ENCODE measurements at regions not wholly inside any gene's neighbourhood (a gene's known extent, or its start where the extent isn't known, plus 50 kb on each side); places are given as distances from the start of the nearest gene placed in this dataset.
"Not testable (repeated sequence)": the region's sequence is repeated elsewhere in the genome, so short reads cannot be mapped to it uniquely, and the experiment has no call there.

DNA sequence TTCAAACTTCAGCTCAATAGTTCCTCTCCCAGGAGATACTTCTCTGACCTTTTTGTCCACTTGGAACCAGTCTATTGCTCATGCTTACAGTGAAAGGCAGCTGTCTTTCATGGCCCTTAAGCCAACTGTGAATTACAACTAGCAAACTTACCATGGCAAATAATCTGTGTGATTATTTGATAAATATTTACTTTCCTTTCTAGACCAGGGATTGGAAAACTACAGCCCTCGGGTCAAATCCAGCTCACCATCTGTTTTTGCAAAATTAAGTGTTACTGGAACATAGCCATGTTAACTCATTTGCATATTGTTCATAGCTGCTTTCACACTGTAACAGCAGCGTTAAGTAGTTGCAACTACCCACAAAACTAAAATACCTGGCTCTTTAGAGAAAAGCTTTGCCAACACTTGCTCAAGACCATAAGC, 289.1 kb upstream of the MCTP2 start:
- DNase-seq (ENCODE audit: low spot score), result no peak

DNA sequence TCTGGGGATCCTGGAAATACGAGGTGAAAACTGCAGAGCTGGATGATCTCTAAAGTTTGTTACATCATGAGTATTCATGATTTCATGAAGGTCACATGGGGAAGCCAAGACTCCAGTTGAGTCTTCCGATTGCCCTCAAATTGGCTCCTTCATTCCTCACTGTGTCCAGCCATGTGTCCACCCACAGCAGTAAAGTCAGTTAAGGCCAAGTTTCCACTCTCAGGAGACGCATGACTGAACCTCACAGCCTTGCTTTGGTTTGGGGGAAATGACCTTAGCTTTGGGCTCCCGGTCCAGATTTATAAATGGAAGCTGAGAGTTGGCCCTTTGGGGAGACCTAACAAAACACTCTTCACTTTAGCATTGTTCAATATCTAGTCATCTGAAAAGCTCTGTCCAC, 289.7 kb upstream of the MCTP2 start:
- DNase-seq (ENCODE audit: low spot score), result no peak

GRCh38 chr15:93940226-93940625, 291.1 kb upstream of the MCTP2 start:
- DNase-seq (ENCODE audit: low spot score), result no peak

DNA sequence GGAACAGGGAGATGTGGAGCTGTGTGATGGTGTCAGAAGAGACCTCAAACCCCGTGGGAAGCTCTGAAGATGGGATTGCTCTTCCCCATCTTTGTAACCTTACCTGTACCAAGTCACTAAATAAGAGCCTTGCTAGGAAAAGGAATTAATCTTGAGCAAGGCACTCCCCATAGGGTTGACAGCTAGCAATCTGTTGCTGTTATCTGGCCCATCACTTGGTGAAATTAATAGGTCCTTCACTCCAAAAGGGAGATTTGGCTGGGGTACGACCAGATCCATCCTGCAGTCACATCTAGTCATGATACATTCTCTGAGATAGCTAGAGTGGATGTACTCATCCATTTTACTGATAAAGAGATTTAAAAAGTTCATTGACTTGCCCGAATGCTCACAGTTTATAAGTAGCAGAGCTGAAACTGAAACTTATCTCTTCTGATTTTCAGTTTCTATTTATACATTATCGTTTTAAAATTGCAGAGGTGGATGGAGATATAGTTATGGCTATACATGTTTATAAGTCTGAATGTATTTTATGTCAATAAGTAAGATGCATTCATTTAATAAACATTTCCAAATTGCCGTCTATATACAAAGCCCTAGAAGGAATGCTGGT, 299.1 kb upstream of the MCTP2 start:
- DNase-seq (ENCODE audit: low spot score), result no peak

DNA sequence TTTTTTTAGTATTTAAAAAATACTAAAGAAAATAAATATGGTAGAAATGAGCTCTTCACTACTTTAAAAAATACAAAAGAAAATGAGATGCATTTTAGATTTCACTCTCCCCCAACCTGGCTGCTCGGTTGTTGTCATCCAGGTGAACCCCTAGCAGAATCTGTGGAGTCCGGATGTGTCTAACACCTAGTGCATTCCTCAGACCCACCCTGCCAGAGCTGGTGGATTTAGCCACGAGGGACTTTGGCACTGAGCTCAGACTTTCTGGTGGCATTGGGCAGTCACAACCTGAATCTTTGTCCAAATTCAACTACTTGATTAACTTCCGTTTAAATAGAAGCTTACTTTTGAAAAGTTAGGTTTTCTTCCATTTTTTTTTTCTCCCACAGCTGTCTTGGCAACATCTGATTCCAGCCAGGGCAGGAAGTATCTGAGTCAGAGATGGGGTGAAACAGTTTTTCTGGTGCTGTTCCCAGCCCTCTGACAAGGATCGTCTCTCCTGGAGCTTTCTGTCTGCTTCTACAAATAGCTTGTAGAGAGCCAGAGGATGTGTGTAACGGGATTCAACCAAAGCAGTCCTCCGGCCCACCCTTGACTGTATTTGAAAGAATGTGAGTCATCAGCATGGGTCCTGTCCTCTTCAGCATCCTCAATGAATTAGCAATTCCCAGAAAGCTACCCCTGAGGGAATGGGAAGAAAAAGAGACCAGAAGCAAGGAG, 301.8 kb upstream of the MCTP2 start:
- DNase-seq (ENCODE audit: low spot score), result peak; percentile 18

DNA sequence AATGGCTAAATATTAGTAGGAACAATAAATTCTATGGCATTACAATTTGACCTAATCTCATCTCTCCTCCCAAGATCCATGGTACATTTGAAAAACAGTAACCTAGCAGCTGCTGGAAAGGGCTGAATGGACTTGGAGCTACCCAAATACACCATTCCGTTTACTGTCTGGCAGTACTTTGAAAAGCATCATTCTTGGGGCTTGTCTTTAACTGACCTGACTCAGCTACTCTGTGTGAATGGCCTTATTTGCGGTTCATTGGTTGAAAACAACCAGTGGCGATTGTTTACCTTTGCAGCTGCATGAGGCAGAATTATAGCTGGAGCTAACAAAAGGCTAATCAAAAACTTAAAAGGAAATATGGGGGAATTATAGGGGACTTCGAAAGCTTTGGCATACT, 311.2 kb upstream of the MCTP2 start:
- DNase-seq (ENCODE audit: low spot score), result no peak

- not testable (repeated sequence) for DNase-seq (ENCODE audit: low spot score)
These were observed 312.6 kb upstream of the MCTP2 start for GRCh38 chr15:93918801-93919200.

DNA sequence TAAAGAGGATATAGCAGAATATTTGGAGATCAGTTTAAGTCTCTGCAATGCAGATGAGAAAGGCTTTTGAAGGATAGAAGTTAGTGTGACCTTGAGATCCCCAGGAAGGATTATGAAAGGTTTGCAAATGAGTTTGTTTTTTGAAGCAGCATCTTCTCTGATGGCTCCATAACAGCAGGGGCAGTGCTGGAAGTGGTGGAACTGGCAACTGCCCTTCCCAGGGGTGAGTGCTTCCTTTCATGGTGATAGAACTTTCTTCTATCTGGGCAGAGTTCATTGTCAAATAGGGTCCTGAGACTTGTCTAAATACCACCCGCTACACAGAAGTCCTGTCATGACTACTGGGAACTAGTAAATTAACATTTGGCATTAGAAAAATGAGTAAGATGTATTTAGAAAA, 314.2 kb upstream of the MCTP2 start:
- DNase-seq (ENCODE audit: low spot score), result no peak

DNA sequence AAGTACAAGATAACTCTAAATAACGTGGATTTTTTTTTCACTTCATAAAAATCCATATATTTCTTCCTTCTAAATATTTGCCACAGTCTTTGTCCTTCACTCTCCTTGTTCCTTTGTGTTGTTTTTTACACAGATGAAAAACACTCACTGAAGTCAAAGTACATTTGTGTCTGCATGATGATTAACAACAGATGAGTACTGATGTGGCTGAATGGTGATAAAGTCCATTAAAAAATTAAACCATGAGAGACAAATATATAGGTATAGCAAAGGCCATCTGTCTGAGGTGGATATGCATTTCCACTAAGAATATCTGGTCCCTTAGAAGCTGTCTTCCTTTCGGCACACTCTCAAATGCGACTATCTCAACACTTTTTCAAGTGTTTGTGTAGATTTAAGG, 317.5 kb upstream of the MCTP2 start:
- DNase-seq (ENCODE audit: low spot score), result no peak

- DNase-seq (ENCODE audit: low spot score), result no peak
These were observed 318.1 kb upstream of the MCTP2 start for GRCh38 chr15:93913310-93913709.

DNA sequence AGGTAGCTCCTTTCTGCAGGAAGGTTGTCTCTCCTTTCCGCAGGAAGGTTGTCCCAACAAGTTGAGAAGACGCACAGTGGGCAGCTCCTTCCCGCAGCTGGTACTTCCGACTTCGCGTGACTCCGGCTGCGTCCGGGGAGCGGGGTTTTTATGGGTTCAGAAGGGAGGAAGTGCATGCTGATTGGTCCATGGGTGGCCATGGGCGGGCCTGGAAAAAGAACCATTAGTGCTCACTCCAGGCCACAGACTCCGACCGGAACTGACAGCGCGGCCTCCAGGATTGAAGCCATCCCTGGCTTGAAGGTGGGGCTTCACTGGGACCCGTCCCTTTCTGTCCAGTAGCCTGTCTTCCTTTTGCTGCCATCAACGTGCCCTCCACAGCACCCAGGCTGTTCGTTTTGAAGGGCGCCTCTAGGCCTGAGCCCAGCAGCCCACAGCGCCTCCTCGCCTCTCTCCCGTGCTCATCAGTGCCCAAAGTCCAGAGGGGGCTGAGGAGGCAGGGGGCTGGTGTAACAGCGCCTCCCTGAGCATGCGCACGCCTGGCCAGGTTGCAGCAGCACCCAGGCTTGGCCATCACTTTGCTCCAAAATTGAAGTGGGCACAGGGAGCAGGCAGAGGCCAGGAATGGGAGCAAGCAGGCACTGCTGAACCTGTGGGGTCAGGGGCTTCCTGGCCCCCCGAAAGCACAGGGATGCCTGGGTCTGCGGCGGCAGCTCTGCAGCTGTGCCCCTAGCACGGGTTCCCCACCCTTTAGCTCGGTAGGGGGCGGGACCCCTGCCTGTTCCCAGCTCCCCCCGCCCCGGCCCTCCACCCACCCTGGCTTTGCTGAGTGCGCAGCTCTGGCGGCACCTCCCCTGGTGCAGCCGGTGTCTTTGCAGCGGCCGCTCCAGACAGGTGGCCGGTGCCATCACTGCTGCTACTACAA, 330.6 kb upstream of the MCTP2 start:
- DNase-seq (ENCODE audit: low spot score), result peak; percentile 21

- no peak for DNase-seq (ENCODE audit: low spot score)
These were observed 331.5 kb upstream of the MCTP2 start for GRCh38 chr15:93899817-93900216.

- no peak for DNase-seq (ENCODE audit: low spot score)
These were observed 334.0 kb upstream of the MCTP2 start for GRCh38 chr15:93897377-93897776.

DNA sequence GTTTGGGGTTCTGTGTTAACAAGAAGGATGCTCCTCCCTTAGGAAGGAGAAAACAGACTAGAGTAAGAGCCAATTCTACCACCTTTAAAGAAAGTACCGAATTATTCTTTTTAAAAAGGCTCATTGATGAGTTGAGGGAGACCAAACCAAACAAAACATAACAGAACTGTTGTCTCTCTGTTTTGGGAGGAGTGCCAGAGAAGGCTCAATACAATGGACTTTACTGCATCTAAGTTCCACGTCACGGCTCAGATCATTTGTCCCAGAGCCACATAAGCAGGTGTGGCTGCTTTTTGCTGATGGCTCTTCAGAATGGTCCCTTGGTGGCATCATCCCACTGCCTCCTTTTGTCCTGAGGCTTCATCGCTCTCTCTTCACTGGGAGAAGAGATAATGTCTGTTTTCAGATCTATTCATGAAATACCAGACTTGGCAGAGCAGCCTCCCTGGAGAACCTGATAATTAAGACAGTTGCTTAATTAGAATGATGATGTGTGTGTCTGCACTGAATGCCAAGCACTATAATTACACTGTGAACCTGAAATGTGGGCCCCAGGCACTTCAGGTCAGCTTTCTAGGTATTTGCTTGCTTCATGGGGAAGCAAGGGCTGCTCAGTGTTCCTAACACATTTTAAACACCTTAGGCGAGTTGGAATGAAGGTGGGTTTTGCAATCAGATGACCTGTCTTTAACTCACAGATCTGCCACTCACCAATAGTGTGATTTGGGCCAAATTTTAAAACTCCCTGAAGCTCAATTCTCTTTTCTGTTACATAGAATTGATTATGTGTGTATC, 335.2 kb upstream of the MCTP2 start:
- no peak for DNase-seq (ENCODE audit: low spot score)

- DNase-seq (ENCODE audit: low spot score), result no peak
These were observed 336.8 kb upstream of the MCTP2 start for GRCh38 chr15:93894438-93895036.

DNA sequence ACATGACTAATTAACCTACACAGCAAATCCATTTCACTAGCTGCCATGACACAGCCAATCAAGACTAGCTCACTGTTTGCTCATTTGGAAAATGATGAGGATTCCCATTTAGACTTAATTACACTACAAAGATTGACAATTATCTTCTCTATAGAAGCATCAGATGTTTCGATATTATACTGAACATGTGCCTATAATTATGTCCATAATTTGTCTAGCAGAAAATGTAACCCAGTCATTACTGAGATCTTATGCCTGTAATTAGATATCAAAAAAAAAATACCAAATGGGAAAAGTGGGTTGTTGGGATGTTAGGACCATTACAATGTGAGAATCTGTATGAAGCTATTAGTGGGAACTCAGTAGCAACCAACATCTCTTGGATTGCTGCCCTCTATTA, 344.2 kb upstream of the MCTP2 start:
- DNase-seq (ENCODE audit: low spot score), result no peak

- no peak for DNase-seq (ENCODE audit: low spot score)
These were observed 348.6 kb upstream of the MCTP2 start for GRCh38 chr15:93882779-93883178.

DNA sequence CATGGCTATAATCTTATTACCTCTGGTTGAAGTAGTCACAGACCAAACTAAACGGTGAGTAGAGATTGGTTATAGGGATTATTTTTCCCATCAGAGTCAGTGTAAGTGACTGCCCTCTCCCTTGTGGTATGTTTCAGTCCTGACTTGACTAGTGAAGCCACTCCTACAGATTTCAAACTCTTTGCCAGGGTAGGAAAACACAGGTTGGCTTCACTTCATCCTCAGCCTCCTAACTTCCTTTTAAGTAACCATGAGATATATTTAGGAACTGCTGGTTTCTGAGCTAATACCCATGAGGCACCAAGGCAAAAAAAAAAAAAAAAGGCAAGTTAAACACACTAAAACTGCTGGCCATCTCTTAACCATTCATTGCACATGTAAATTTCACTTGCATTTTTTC, 349.2 kb upstream of the MCTP2 start:
- DNase-seq (ENCODE audit: low spot score), result no peak

DNA sequence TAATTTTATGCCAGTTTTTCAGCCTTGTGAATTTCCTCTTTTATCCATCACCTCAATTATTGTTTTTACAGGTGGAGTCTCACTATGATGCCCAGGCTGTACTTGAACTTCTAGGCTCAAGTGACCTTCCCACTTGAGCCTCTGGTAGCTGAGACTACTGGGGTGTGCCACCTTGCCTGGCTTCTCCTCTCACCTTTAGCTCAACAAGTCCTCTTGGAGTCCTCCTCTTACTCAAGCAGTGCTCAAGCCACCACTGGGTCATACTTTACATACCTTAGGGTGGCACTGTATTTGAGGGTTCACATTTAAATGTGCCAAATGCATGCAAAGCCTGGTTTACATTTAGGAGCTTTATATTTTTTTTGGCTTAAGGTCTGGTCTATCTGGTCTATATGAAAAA, 350.1 kb upstream of the MCTP2 start:
- no peak for DNase-seq (ENCODE audit: low spot score)

DNA sequence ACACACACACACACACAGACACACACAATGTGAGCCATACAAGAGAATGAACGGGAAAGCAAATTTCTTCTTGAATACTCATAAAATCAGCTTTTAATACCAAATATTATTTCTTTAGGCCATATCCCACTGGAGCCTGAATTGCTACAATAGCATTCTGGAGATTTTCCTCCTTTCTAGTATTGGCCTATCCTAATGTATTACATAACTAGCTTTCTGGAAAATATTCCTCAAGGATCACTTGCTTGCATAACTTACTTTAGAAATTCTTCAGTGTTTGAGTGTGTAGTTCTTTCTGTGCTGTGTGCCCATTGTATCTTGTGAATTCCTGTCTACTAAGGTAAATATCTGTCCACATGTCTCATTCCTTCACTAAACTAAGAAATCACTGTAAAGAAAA, 351.0 kb upstream of the MCTP2 start:
- no peak for DNase-seq (ENCODE audit: low spot score)

GRCh38 chr15:93870583-93870982, 360.8 kb upstream of the MCTP2 start:
- DNase-seq (ENCODE audit: low spot score), result no peak

- DNase-seq (ENCODE audit: low spot score), result no peak
These were observed 364.4 kb upstream of the MCTP2 start for GRCh38 chr15:93866948-93867347.
